ENCODE measurements at regions not wholly inside any gene's neighbourhood (a gene's known extent, or its start where the extent isn't known, plus 50 kb on each side); places are given as distances from the start of the nearest gene placed in this dataset.
"Not testable (repeated sequence)": the region's sequence is repeated elsewhere in the genome, so short reads cannot be mapped to it uniquely, and the experiment has no call there.

DNA sequence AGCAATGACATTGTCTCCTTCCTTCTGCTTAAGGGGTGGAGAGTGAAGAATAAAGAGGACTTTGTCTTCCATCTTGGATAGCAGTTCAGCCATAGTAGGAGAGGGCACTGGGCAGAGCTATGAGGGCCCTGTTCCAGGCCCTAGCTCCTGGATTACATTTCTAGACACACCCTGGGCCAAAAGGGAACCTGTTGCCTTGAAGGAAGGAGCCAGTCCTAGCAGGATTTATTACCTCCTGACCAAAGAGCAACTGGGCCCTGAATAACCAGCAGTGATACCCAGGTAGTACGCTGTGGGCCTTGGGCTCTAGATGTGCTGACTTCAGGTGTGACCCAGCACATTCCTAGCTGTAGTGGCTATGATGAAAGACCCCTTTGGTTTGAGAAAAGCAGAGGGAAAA, 95.8 kb downstream of the RMI1 start:
- H3K4me3 ChIP-seq (ENCODE audit: severe bottlenecking), result no peak overlapping the region
- no peaks in the 10 kb centered on the region for H3K9me3 ChIP-seq (ENCODE audit: severe bottlenecking)
- TF ChIP-seq, protein P1, sequence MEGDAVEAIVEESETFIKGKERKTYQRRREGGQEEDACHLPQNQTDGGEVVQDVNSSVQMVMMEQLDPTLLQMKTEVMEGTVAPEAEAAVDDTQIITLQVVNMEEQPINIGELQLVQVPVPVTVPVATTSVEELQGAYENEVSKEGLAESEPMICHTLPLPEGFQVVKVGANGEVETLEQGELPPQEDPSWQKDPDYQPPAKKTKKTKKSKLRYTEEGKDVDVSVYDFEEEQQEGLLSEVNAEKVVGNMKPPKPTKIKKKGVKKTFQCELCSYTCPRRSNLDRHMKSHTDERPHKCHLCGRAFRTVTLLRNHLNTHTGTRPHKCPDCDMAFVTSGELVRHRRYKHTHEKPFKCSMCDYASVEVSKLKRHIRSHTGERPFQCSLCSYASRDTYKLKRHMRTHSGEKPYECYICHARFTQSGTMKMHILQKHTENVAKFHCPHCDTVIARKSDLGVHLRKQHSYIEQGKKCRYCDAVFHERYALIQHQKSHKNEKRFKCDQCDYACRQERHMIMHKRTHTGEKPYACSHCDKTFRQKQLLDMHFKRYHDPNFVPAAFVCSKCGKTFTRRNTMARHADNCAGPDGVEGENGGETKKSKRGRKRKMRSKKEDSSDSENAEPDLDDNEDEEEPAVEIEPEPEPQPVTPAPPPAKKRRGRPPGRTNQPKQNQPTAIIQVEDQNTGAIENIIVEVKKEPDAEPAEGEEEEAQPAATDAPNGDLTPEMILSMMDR (IDR thresholded peaks at IDR 0.05; ENCODE audit: poor library complexity, severe bottlenecking), result no peak
- H3K36me3 ChIP-seq (ENCODE audit: low read depth), result no peaks in the 10 kb centered on the region
- H3K4me1 ChIP-seq (ENCODE audit: insufficient read depth, poor library complexity, severe bottlenecking), result no peaks in the 10 kb centered on the region
- ATAC-seq (ENCODE audit: low read depth), result no peak
- H3K27ac ChIP-seq (ENCODE audit: poor library complexity, severe bottlenecking), result no peak overlapping the region
- H3K27me3 ChIP-seq (ENCODE audit: insufficient read depth, poor library complexity, severe bottlenecking), result no peaks in the 10 kb centered on the region
- no peak for DNase-seq (ENCODE audit: low spot score)

DNA sequence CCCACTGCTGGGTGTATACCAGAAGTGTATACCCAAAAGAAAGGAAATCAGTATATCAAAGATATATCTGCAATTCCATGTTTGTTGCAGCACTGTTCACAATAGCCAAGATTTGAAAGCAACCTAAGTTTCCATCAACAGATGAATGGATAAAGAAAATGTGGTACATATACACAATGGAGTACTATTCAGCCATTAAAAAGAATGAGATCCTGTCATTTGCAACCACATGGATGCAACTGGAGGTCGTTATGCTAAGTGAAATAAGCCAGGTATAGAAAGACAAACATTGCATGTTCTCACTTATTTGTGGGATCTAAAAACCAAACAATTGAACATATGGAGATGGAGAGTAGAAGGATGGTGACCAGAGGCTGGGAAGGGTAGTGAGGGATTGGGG, 97.2 kb downstream of the RMI1 start:
- not testable (repeated sequence) for H3K9me3 ChIP-seq (ENCODE audit: severe bottlenecking); ATAC-seq (ENCODE audit: low read depth); H3K27ac ChIP-seq (ENCODE audit: poor library complexity, severe bottlenecking); H3K4me1 ChIP-seq (ENCODE audit: insufficient read depth, poor library complexity, severe bottlenecking); H3K36me3 ChIP-seq (ENCODE audit: low read depth); H3K4me3 ChIP-seq (ENCODE audit: severe bottlenecking); DNase-seq (ENCODE audit: low spot score); H3K27me3 ChIP-seq (ENCODE audit: insufficient read depth, poor library complexity, severe bottlenecking)

DNA sequence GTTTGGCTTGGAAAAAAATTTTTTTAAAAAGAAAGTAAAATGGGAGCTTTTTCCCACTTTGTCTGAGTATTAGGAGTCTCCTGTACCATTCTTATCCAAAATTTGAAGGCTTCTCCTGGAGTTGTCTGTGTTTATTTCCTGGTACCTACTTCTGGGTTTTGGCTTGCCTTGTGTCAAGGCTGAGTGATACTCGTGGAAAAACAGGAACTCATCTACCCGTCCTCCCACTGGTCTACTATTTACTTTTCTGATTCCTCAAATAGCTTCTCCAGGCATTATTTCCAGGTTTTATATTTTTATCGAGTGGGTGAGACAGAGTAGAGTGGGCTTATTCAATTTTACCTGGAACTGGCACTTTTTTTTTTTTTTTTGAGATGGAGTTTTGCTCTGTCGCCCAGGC, 99.4 kb downstream of the RMI1 start:
- Histone ChIP-seq H3K36me3 (ENCODE audit: low read depth) (no peaks in the 10 kb centered on the region), H3K27me3 (ENCODE audit: insufficient read depth, poor library complexity, severe bottlenecking) (no peaks in the 10 kb centered on the region), H3K27ac (ENCODE audit: poor library complexity, severe bottlenecking) (no peak overlapping the region), H3K9me3 (ENCODE audit: severe bottlenecking) (peaks cover 1% of the 10 kb centered on the region), H3K4me3 (ENCODE audit: severe bottlenecking) (no peak overlapping the region), H3K4me1 (ENCODE audit: insufficient read depth, poor library complexity, severe bottlenecking) (no peaks in the 10 kb centered on the region)
- DNase-seq (ENCODE audit: low spot score), result no peak
- no peak for ATAC-seq (ENCODE audit: low read depth)
- TF ChIP-seq, protein P1 (IDR thresholded peaks at IDR 0.05; ENCODE audit: poor library complexity, severe bottlenecking), result no peak

DNA sequence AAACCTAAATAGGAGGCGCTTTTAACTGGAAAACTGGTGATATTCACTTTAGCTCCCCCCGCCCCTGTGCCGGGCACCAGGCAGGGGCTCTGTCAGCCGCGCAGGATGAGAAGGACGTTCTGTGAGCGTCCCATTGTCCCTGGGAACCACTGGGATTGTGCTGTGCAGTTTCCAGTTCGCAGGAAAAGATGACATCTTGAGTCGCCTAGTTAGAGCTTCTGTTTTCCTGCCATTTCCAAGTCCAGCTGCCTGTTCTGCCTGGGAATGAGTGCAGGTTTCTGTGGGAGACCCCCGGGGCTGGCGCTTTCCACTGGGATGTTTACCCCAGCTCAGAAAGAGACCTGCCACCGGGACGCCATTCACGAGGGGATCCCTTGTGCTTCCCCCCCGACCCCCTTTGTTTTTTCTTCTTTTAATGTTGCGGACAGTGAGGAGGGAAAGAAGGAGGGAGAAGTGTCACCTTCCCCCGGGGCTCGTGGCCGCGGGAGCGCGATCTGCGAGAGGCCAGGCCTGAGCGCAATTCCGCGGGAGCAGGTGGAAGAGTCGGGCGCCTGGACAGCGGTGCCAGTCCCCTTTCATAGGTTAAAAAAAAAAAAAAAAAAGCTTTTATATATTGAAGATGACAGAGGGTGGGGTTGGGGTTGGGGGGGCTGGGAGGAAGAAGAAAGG, 121.5 kb downstream of the RMI1 start:
- Histone ChIP-seq H3K36me3 (ENCODE audit: low read depth) (no peaks in the 10 kb centered on the region), H3K4me1 (ENCODE audit: insufficient read depth, poor library complexity, severe bottlenecking) (no peaks in the 10 kb centered on the region), H3K9me3 (ENCODE audit: severe bottlenecking) (no peaks in the 10 kb centered on the region), H3K27me3 (ENCODE audit: insufficient read depth, poor library complexity, severe bottlenecking) (no peaks in the 10 kb centered on the region), H3K4me3 (ENCODE audit: severe bottlenecking) (no peak overlapping the region), H3K27ac (ENCODE audit: poor library complexity, severe bottlenecking) (no peak overlapping the region)
- TF ChIP-seq, protein P1 (IDR thresholded peaks at IDR 0.05; ENCODE audit: poor library complexity, severe bottlenecking), result no peak
- no peak for DNase-seq (ENCODE audit: low spot score)
- ATAC-seq (ENCODE audit: low read depth), result no peak

GRCh38 chr9:84103651-84104377, 123.2 kb downstream of the RMI1 start:
- Histone ChIP-seq H3K27ac (ENCODE audit: poor library complexity, severe bottlenecking) (no peak overlapping the region), H3K27me3 (ENCODE audit: insufficient read depth, poor library complexity, severe bottlenecking) (no peaks in the 10 kb centered on the region), H3K4me3 (ENCODE audit: severe bottlenecking) (no peak overlapping the region), H3K9me3 (ENCODE audit: severe bottlenecking) (no peaks in the 10 kb centered on the region), H3K4me1 (ENCODE audit: insufficient read depth, poor library complexity, severe bottlenecking) (no peaks in the 10 kb centered on the region), H3K36me3 (ENCODE audit: low read depth) (no peaks in the 10 kb centered on the region)
- DNase-seq (ENCODE audit: low spot score) (no peak), ATAC-seq (ENCODE audit: low read depth) (no peak)
- TF ChIP-seq, protein P1 (IDR thresholded peaks at IDR 0.05; ENCODE audit: poor library complexity, severe bottlenecking), result no peak
